ENCODE measurements at regions not wholly inside any gene's neighbourhood (a gene's known extent, or its start where the extent isn't known, plus 50 kb on each side); places are given as distances from the start of the nearest gene placed in this dataset.

DNA sequence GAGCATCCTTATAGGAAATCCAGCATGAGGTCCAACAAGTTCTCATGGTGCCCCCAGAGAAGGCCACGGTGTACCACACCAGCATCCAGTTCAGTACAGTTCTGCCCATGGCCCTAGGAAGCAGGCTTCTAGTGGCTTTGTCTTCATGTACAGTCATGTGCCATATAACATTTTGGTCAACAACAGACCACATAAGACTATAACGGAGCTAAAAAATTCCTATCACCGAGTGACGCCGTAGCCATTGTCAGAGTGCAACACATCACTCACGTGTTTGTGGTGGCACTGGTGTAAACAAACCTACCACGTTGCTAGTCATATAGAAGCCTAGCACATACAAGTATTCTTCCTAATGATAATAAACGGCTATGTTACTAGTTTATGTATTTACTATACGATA lies 209.0 kb downstream of the ARRDC4 start:
- H3K27me3 ChIP-seq (ENCODE audit: control insufficient read depth in 1 of 2, insufficient read depth in 2 of 2, low read length in 2 of 2): no peaks in the 10 kb centered on the region
- no peaks in the 10 kb centered on the region for H3K9me3 ChIP-seq (ENCODE audit: control insufficient read depth in 2 of 2, insufficient read depth in 1 of 2, low read depth in 1 of 2, low read length in 1 of 2)
- WGBS, 2 donors: 79 to 83% methylated on average over 9 of the region's 9 CpGs
- no peak overlapping the region for H3K27ac ChIP-seq (ENCODE audit: low read depth in 2 of 2, low read length in 1 of 2)
- H3K36me3 ChIP-seq (ENCODE audit: control insufficient read depth in 2 of 2, insufficient read depth in 2 of 2, low read length in 1 of 2): no peaks in the 10 kb centered on the region
- H3K4me3 ChIP-seq (ENCODE audit: low read depth in 1 of 2, low read length in 2 of 2): no peak overlapping the region
- H3K4me1 ChIP-seq (ENCODE audit: control insufficient read depth in 2 of 2, insufficient read depth in 2 of 2, low read length in 1 of 2): no peaks in the 10 kb centered on the region

- no peak overlapping the region for H3K4me3 ChIP-seq (ENCODE audit: low read depth in 1 of 2, low read length in 2 of 2)
- H3K4me1 ChIP-seq (ENCODE audit: control insufficient read depth in 2 of 2, insufficient read depth in 2 of 2, low read length in 1 of 2): no peaks in the 10 kb centered on the region
- no peaks in the 10 kb centered on the region for H3K36me3 ChIP-seq (ENCODE audit: control insufficient read depth in 2 of 2, insufficient read depth in 2 of 2, low read length in 1 of 2)
- H3K27me3 ChIP-seq (ENCODE audit: control insufficient read depth in 1 of 2, insufficient read depth in 2 of 2, low read length in 2 of 2): no peaks in the 10 kb centered on the region
- no peaks in the 10 kb centered on the region for H3K9me3 ChIP-seq (ENCODE audit: control insufficient read depth in 2 of 2, insufficient read depth in 1 of 2, low read depth in 1 of 2, low read length in 1 of 2)
- no peak overlapping the region for H3K27ac ChIP-seq (ENCODE audit: low read depth in 2 of 2, low read length in 1 of 2)
- 16 to 25% methylated on average over 3 of the region's 3 CpGs for WGBS, 2 donors
These were observed 213.8 kb downstream of the ARRDC4 start for GRCh38 chr15:98174286-98174685.

- Histone ChIP-seq H3K36me3 (ENCODE audit: control insufficient read depth in 2 of 2, insufficient read depth in 2 of 2, low read length in 1 of 2) (no peaks in the 10 kb centered on the region), H3K27me3 (ENCODE audit: control insufficient read depth in 1 of 2, insufficient read depth in 2 of 2, low read length in 2 of 2) (no peaks in the 10 kb centered on the region), H3K27ac (ENCODE audit: low read depth in 2 of 2, low read length in 1 of 2) (no peak overlapping the region), H3K4me3 (ENCODE audit: low read depth in 1 of 2, low read length in 2 of 2) (no peak overlapping the region), H3K9me3 (ENCODE audit: control insufficient read depth in 2 of 2, insufficient read depth in 1 of 2, low read depth in 1 of 2, low read length in 1 of 2) (no peaks in the 10 kb centered on the region), H3K4me1 (ENCODE audit: control insufficient read depth in 2 of 2, insufficient read depth in 2 of 2, low read length in 1 of 2) (no peaks in the 10 kb centered on the region)
- WGBS, 2 donors: 73 to 85% methylated on average over 3 of the region's 3 CpGs
These were observed 214.3 kb downstream of the ARRDC4 start for GRCh38 chr15:98174841-98175240.

GRCh38 chr15:98177966-98178592 lies 217.6 kb downstream of the ARRDC4 start:
- no peaks in the 10 kb centered on the region for H3K9me3 ChIP-seq (ENCODE audit: control insufficient read depth in 2 of 2, insufficient read depth in 1 of 2, low read depth in 1 of 2, low read length in 1 of 2)

GRCh38 chr15:98178861-98179260 lies 218.4 kb downstream of the ARRDC4 start:
- H3K4me3 ChIP-seq (ENCODE audit: low read depth in 1 of 2, low read length in 2 of 2): no peak overlapping the region
- H3K27me3 ChIP-seq (ENCODE audit: control insufficient read depth in 1 of 2, insufficient read depth in 2 of 2, low read length in 2 of 2): no peaks in the 10 kb centered on the region
- H3K36me3 ChIP-seq (ENCODE audit: control insufficient read depth in 2 of 2, insufficient read depth in 2 of 2, low read length in 1 of 2): no peaks in the 10 kb centered on the region
- no peak overlapping the region for H3K27ac ChIP-seq (ENCODE audit: low read depth in 2 of 2, low read length in 1 of 2)
- H3K4me1 ChIP-seq (ENCODE audit: control insufficient read depth in 2 of 2, insufficient read depth in 2 of 2, low read length in 1 of 2): no peaks in the 10 kb centered on the region
- H3K9me3 ChIP-seq (ENCODE audit: control insufficient read depth in 2 of 2, insufficient read depth in 1 of 2, low read depth in 1 of 2, low read length in 1 of 2): no peaks in the 10 kb centered on the region
- WGBS, 2 donors: 40 to 59% methylated on average over 7 of the region's 7 CpGs

More at GRCh38 chr15:98177966-98178592, 217.6 kb downstream of the ARRDC4 start:
- Histone ChIP-seq H3K4me1 (ENCODE audit: control insufficient read depth in 2 of 2, insufficient read depth in 2 of 2, low read length in 1 of 2) (no peaks in the 10 kb centered on the region), H3K27me3 (ENCODE audit: control insufficient read depth in 1 of 2, insufficient read depth in 2 of 2, low read length in 2 of 2) (no peaks in the 10 kb centered on the region), H3K4me3 (ENCODE audit: low read depth in 1 of 2, low read length in 2 of 2) (no peak overlapping the region), H3K36me3 (ENCODE audit: control insufficient read depth in 2 of 2, insufficient read depth in 2 of 2, low read length in 1 of 2) (no peaks in the 10 kb centered on the region), H3K27ac (ENCODE audit: low read depth in 2 of 2, low read length in 1 of 2) (no peak overlapping the region)
- WGBS, 2 donors: 3 to 5% methylated on average over 9 of the region's 9 CpGs

- Histone ChIP-seq H3K36me3 (ENCODE audit: control insufficient read depth in 2 of 2, insufficient read depth in 2 of 2, low read length in 1 of 2) (no peaks in the 10 kb centered on the region), H3K4me1 (ENCODE audit: control insufficient read depth in 2 of 2, insufficient read depth in 2 of 2, low read length in 1 of 2) (no peaks in the 10 kb centered on the region), H3K4me3 (ENCODE audit: low read depth in 1 of 2, low read length in 2 of 2) (no peak overlapping the region), H3K27me3 (ENCODE audit: control insufficient read depth in 1 of 2, insufficient read depth in 2 of 2, low read length in 2 of 2) (no peaks in the 10 kb centered on the region), H3K27ac (ENCODE audit: low read depth in 2 of 2, low read length in 1 of 2) (no peak overlapping the region), H3K9me3 (ENCODE audit: control insufficient read depth in 2 of 2, insufficient read depth in 1 of 2, low read depth in 1 of 2, low read length in 1 of 2) (no peaks in the 10 kb centered on the region)
- WGBS, 2 donors: 78 to 84% methylated on average over 7 of the region's 7 CpGs
These were observed 227.0 kb downstream of the ARRDC4 start for GRCh38 chr15:98187549-98187948.

DNA sequence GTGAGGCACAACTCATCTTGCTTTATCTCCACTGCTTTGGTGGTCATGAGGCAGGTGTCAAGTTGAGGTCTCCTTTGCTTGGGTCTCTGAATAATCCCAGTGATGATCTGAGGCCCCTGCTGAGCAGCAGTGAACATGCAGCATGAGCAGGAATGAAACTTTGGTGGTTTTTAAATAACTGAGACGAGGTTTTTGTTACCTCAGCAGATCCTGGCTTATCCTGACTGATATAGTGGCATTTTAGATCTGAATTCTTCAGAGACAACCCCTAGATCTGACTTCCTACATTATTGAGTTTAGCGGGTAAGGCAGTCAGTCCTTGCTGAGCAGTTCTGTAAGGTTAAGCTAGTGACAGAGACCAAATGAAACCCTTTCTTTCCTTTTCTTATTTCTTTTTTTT lies 230.4 kb downstream of the ARRDC4 start:
- Histone ChIP-seq H3K27ac (ENCODE audit: low read depth in 2 of 2, low read length in 1 of 2) (no peak overlapping the region), H3K27me3 (ENCODE audit: control insufficient read depth in 1 of 2, insufficient read depth in 2 of 2, low read length in 2 of 2) (no peaks in the 10 kb centered on the region), H3K4me3 (ENCODE audit: low read depth in 1 of 2, low read length in 2 of 2) (no peak overlapping the region), H3K9me3 (ENCODE audit: control insufficient read depth in 2 of 2, insufficient read depth in 1 of 2, low read depth in 1 of 2, low read length in 1 of 2) (no peaks in the 10 kb centered on the region), H3K4me1 (ENCODE audit: control insufficient read depth in 2 of 2, insufficient read depth in 2 of 2, low read length in 1 of 2) (no peaks in the 10 kb centered on the region), H3K36me3 (ENCODE audit: control insufficient read depth in 2 of 2, insufficient read depth in 2 of 2, low read length in 1 of 2) (no peaks in the 10 kb centered on the region)
- WGBS, 2 donors: 76 to 87% methylated on average over 2 of the region's 2 CpGs

DNA sequence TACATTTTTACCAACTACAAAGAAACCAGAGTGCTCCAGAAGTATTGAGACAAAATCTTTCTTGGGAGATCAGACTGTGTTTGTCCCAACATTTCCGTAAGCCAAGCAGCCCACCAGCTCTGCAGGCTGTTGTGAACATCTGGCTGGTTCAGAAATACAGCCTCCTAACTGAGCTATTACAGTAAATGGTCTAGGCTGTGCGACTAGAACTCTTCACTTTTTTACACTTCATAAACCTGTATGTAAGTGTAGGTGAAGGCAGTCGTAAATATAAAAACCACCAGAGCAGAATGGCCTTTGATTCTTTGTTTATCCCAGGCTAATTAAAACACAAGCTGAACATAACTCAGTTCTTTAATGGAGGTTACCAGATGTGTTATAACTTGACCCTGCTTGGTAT lies 235.3 kb downstream of the ARRDC4 start:
- WGBS, 2 donors: 56 to 59% methylated on average over 3 of the region's 3 CpGs

GRCh38 chr15:98196371-98196770 lies 235.9 kb downstream of the ARRDC4 start:
- Histone ChIP-seq H3K27me3 (ENCODE audit: control insufficient read depth in 1 of 2, insufficient read depth in 2 of 2, low read length in 2 of 2) (no peaks in the 10 kb centered on the region), H3K4me3 (ENCODE audit: low read depth in 1 of 2, low read length in 2 of 2) (no peak overlapping the region), H3K9me3 (ENCODE audit: control insufficient read depth in 2 of 2, insufficient read depth in 1 of 2, low read depth in 1 of 2, low read length in 1 of 2) (no peaks in the 10 kb centered on the region), H3K4me1 (ENCODE audit: control insufficient read depth in 2 of 2, insufficient read depth in 2 of 2, low read length in 1 of 2) (no peaks in the 10 kb centered on the region), H3K27ac (ENCODE audit: low read depth in 2 of 2, low read length in 1 of 2) (no peak overlapping the region), H3K36me3 (ENCODE audit: control insufficient read depth in 2 of 2, insufficient read depth in 2 of 2, low read length in 1 of 2) (no peaks in the 10 kb centered on the region)
- 60 to 68% methylated on average over 6 of the region's 6 CpGs for WGBS, 2 donors

More for the DNA sequence above, 235.3 kb downstream of the ARRDC4 start:
- Histone ChIP-seq H3K27ac (ENCODE audit: low read depth in 2 of 2, low read length in 1 of 2) (no peak overlapping the region), H3K4me3 (ENCODE audit: low read depth in 1 of 2, low read length in 2 of 2) (no peak overlapping the region), H3K36me3 (ENCODE audit: control insufficient read depth in 2 of 2, insufficient read depth in 2 of 2, low read length in 1 of 2) (no peaks in the 10 kb centered on the region), H3K4me1 (ENCODE audit: control insufficient read depth in 2 of 2, insufficient read depth in 2 of 2, low read length in 1 of 2) (no peaks in the 10 kb centered on the region), H3K9me3 (ENCODE audit: control insufficient read depth in 2 of 2, insufficient read depth in 1 of 2, low read depth in 1 of 2, low read length in 1 of 2) (no peaks in the 10 kb centered on the region), H3K27me3 (ENCODE audit: control insufficient read depth in 1 of 2, insufficient read depth in 2 of 2, low read length in 2 of 2) (no peaks in the 10 kb centered on the region)

DNA sequence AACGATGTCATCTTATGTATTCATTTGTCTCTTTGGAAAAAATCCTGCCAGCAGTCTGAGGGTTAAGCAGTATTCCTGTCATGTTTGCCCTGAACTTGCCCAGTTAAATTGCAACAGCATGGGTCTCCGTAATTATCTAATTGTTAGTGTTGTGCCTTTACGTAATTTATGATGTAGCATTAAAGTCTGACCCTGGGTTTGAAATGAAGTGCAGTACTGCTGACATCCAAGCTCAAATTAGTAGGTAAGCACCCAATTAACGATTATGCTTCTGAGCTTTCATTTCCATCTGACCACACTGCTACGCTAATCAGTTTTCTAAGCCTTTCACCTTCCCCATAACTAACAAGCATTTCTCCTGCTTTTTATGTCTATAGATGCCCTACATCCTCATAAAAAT lies 241.8 kb downstream of the ARRDC4 start:
- H3K27ac ChIP-seq (ENCODE audit: low read depth in 2 of 2, low read length in 1 of 2): no peak overlapping the region
- H3K4me1 ChIP-seq (ENCODE audit: control insufficient read depth in 2 of 2, insufficient read depth in 2 of 2, low read length in 1 of 2): no peaks in the 10 kb centered on the region
- H3K36me3 ChIP-seq (ENCODE audit: control insufficient read depth in 2 of 2, insufficient read depth in 2 of 2, low read length in 1 of 2): no peaks in the 10 kb centered on the region
- 59 to 67% methylated on average over 5 of the region's 5 CpGs for WGBS, 2 donors
- no peaks in the 10 kb centered on the region for H3K27me3 ChIP-seq (ENCODE audit: control insufficient read depth in 1 of 2, insufficient read depth in 2 of 2, low read length in 2 of 2)
- H3K9me3 ChIP-seq (ENCODE audit: control insufficient read depth in 2 of 2, insufficient read depth in 1 of 2, low read depth in 1 of 2, low read length in 1 of 2): no peaks in the 10 kb centered on the region
- H3K4me3 ChIP-seq (ENCODE audit: low read depth in 1 of 2, low read length in 2 of 2): no peak overlapping the region
